ENCODE measurements at regions not wholly inside any gene's neighbourhood (a gene's known extent, or its start where the extent isn't known, plus 50 kb on each side); places are given as distances from the start of the nearest gene placed in this dataset.
A peak's percentile ranks its signal among the peaks of the same experiment; 100 is the strongest.

DNA sequence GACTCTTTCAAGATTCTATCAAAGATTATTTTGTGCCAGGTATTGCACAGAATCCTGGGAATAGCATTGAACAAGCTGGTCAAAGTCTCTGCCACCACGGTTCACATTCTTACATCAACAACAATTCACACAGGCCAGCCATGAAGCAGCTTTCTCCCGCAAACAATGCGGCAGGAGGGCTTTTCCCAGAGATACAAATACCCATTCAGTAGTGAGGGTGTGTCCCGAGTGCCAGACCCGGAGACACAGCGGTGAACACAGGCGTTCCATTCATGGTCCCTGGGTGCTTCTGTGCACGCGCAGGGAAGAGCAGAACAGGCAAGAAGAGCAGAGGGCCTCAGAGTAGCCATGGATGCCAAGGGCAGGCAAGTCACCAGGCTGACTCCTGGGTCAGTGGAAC, 83.3 kb upstream of the PDE10A start:
- no peak for DNase-seq (ENCODE audit: low read depth)

DNA sequence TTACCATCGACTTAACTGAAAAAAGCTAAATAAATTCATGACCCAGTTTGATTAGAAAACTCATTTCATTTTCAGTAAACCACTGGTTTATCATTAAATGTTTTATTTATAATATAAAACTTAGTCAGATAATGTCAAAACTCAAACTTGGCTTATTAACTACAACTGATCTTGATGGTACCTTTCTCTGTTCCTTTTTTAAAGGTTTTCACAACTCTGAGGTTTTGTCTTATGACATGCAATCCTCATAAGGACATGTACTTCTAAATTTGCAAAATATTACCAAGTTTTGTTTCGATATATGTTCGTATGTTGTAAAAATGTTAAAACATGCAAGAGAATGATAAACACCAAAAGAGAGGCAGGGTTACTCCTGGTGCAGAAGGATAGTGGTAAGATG, 82.5 kb upstream of the PDE10A start:
- DNase-seq (ENCODE audit: low read depth), result no peak

- no peak for DNase-seq (ENCODE audit: low read depth)
Observed at GRCh38 chr6:165744555-165745228, 81.7 kb upstream of the PDE10A start.

DNA sequence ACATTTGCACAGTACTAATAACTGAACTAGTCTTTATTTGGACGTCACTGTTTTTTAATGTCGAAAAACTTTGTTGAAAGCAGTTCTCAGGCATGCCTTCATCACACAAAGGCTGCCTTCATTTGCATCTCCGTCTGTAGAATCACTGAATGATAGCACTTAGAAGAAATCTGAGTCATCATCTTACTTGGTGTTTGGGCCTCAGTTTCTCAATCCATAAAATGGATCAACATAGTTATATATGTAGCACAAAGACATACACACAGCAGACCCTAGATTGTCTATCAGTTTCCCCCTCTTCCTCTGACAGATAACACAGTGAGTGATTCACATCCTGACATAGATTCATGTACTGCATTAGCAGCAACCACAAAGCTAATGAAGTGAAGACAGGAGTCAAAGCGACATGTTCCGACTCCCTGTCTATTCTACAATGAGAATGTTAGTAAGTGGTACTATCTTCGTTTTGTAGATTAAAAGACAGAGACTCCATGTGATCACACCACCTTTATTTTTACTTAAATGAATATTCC, 80.4 kb upstream of the PDE10A start:
- DNase-seq (ENCODE audit: low read depth), result no peak

GRCh38 chr6:165742047-165742446, 79.0 kb upstream of the PDE10A start:
- no peak for DNase-seq (ENCODE audit: low read depth)

DNA sequence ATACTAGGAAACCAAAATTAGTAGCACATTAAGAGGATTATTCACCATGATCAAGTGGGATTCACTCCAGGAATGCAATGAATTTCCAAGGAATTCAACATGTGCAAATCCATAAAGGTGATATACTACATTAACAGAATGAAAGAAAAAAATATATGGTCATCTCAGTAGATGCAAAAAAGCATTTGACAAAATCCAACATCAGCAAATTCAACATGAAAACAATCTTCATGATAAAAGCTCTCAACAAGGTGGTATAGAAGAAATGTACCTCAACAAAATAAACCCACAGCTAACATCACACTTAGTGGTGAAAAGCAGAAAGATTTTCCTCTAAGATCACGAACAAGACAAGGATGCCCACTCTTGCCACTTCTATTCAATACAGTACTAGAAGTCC, 74.4 kb upstream of the PDE10A start:
- DNase-seq (ENCODE audit: low read depth), result no peak

DNA sequence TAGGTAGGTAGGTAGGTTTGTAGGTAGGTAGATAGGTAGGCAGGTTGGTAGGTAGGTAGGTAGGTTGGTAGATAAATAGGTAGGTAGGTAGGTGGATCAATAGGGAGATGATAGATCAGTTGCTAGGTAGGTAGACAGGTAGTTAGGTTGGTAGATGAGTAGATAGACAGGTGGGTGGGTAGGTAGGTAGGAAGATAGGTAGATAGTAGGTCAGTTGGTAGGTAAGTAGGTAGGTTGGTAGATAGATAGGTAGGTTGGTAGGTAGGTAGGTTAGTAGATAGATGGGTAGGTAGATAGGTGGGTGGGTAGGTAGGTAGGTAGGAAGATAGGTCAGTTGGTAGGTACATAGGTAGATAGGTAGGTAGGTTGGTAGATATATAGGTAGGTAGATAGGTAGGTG, 72.0 kb upstream of the PDE10A start:
- DNase-seq (ENCODE audit: low read depth), result no peak

DNA sequence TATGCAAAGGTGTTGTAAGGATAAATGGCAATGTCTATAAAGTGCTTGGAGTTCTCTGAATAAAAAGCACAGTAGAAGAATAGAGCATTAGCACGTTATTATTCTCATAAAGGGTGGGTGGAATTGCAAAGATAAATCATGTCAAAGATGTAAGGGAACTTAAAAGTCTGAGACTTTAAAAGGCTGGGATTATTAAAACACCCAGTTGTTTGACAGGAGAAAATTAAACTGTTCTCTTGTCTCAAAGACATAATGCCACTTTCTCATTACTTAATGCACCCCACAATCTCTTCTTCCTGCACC, 70.4 kb upstream of the PDE10A start:
- DNase-seq (ENCODE audit: low read depth), result no peak

DNA sequence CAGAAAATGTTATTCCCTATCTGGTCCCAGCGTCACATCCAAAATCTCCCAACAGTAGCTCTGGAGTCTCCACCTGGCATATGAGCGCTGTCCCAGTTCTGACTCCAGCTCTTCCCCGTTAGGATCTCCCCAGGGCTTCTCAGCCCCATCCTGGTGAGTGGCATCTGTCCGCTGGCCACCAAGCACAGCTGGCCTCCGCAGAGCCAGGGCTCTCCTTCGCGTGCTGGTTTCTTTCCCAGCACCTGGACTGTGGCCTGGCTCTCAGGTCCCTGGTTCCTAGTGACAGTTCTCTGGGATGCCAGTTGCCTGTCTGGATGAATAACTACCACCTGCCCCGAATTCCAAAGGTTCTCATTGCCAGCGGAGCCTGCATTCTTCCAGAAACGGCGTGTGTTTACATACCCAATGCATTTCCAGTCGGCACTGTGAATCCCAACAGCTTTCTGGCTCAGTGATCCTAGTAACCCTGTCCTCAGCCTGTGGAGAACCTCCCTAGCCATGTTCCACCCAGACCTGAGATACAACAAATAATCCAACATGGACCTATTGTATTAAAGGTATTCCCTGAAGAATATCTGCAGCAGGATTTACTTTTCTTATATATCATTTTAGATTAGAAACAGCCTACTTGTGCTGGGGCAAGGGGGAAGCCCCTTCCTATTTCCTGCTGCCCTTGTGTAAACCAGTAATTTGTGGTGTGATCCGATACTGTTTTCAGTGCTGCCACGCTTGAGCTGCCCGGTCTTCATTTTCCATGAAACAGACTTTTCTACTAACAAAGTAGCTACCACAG, 69.9 kb upstream of the PDE10A start:
- DNase-seq (ENCODE audit: low read depth), result no peak

- peak; percentile 6 for DNase-seq (ENCODE audit: low read depth)
Observed at GRCh38 chr6:165729307-165729936, 66.4 kb upstream of the PDE10A start.

DNA sequence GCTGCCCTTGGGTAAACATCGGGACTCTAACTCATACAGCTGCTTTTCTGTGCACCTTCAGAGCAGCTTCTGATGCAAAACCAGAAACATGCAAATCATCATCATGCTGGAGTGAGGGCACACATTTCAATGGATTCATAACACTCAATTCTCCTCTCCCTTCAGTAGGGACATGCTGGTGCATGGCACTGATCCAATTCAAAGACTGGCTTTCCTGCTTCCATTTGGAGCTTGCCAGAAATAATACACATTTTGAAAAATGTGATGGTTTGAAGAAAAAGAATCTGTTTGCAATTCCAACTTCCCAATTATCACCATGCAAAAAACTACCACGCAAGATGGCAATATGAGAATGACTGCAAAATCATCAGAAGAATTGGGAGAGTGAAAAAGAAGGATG, 65.2 kb upstream of the PDE10A start:
- no peak for DNase-seq (ENCODE audit: low read depth)

DNA sequence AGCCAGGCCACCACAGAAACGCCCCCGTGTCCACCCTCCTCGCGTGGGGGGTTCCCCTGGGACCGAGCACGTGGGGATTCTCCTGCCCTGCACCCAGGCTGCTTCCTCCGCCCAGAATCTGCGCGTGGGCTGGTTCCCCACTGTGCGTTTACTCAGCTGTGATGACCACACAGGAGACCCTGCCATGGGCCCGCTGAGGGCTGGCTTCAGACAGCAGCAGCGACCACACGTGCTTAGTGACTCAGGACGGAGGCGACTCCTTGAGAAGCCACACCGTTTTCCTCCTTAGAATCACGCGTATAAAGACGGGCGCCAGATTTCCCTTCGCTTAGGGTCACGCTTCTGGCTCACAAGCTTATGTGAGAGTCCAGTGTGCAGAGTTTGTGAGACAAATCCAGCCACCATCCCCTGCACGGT, 63.9 kb upstream of the PDE10A start:
- no peak for DNase-seq (ENCODE audit: low read depth)

GRCh38 chr6:165726290-165726875, 63.3 kb upstream of the PDE10A start:
- no peak for DNase-seq (ENCODE audit: low read depth)

GRCh38 chr6:165725201-165725600, 62.2 kb upstream of the PDE10A start:
- DNase-seq (ENCODE audit: low read depth), result no peak

- no peak for DNase-seq (ENCODE audit: low read depth)
Observed at GRCh38 chr6:165723326-165723725, 60.3 kb upstream of the PDE10A start.

GRCh38 chr6:165722022-165722421, 59.0 kb upstream of the PDE10A start:
- no peak for DNase-seq (ENCODE audit: low read depth)

DNA sequence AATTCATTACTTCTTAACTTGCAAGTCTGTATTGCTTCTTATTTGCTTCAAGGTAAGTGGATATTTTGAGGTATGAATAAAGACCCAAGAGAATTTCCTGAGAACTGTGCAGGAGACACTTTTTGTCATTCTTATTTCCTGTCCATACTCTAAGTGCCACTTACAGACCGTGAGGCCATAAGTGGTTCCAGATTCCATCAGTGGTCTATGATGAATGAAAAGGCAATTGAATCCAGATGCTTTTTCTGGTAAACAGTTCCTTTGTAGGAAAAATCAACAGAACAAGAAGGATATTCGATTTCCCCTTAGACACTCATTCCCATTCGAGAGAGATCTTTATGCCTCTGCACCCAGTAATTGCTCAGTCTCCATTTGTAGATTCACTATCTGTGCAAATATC, 58.3 kb upstream of the PDE10A start:
- DNase-seq (ENCODE audit: low read depth), result no peak

DNA sequence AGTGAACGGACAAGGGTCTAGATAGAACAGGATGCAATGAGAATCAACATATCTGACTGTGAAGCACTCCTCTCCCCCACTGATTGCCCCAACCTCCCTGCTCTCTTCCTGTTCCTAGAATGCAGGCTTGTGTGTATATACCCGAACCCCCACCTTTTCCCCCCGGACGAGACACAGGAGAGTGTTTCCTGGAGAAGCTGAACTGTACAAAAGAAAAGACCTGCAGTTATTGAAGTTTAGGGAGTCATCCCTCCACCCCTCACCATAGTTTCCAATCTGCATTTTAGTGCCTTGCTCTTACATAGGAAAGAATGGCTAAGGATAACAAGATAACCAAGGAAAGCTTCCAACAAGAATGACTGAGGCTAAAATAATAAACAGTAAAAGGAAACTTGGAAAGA, 55.5 kb upstream of the PDE10A start:
- no peak for DNase-seq (ENCODE audit: low read depth)

DNA sequence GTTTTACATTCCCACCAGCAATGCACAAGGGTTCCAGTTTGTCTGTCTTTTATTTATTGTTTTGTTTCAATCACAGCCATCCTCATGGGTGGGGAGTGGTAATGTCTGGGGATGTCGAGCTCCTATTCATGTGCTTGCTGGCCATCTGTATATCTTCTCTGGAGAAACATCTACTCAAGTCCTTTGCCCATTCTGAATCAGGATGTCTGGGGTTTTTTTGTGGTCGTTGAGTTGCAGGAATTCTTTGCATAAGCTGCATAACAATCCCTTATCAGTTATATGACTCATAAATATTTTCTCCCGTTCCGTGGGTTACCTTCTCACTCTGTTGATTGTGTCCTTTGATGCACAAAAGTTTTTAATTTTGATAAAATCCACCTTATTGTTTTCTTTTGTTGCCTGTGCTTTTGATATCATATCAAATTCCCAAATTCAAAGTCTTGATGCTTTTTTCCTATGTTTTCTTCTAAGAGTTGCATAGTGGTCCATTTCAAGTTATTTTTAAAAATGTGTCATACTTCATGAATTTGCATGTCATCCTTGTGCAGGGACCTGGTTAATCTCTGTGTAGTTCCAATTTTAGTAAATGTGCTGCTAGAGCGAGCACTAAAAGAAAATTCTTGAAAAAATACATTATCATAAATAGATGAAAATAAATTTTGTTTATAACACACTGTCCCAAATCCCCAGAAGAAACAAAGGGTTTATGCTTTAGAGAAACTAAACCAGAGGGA, 54.9 kb upstream of the PDE10A start:
- no peak for DNase-seq (ENCODE audit: low read depth)

DNA sequence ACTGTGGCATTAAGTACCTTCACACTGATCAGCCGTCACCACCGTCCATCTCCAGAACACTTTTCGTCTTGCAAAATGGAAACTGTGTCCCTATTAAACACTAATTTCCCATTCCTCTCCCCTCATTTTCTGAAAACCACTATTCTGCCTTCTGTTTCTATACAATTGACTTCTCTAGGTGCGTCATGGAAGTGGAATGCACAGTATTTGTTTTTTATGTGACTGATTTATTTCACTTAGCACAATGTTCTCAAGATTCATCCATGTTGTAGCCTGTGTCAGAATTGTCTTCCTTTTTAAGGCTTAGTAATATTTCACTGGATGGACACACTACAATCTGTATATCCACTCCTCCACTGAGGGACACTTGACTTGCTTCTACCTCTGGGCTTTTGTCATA, 53.8 kb upstream of the PDE10A start:
- no peak for DNase-seq (ENCODE audit: low read depth)

- no peak for DNase-seq (ENCODE audit: low read depth)
Observed at GRCh38 chr6:165715428-165715827, 52.4 kb upstream of the PDE10A start.

DNA sequence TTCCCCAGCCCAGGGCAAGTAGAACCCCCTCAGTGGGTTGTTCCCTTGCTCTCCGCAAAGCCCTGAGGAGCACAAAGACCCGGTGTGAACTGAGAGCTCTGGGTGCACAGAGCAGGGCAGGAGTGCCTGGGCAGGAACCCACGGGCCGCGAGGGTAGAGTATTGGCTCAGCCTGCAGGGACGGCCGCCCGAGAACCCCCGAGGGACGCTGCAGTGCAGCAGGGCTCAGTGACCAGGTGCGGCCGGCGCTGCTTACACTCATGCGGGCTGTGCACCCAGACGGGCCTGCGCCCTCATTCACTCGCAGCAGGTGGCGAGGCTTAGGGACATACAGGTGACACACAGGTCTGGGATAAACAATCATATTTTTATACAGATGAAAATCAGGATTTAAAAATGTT, 51.9 kb upstream of the PDE10A start:
- no peak for DNase-seq (ENCODE audit: low read depth)

Measured in activated T-cell treated with anti-CD3 and anti-CD28 coated beads for 24 hours (primary cell).